Fibroblast of lung (primary cell): ENCODE measurements at regions not wholly inside any gene's neighbourhood (a gene's known extent, or its start where the extent isn't known, plus 50 kb on each side); places are given as distances from the start of the nearest gene placed in this dataset.

ENCODE experiments used
- DNase-seq, 2 donors: peaks; one replicate each; pipeline versions ENCODE4 v3.0.0 to v3.0.0-alpha.2; 2010; ENCODE audit warnings: low read depth in 2 of 2
- H2AFZ ChIP-seq: 2 replicates; pipeline ENCODE4 v1.5.1; 2012; ENCODE audit warnings: low read length, control low read depth, inconsistent platforms
- H3K27ac ChIP-seq: 2 replicates; pipeline ENCODE4 v1.5.1; 2011; ENCODE audit warnings: low read length, control low read depth; ENCODE audit not compliant: insufficient read depth
- H3K27me3 ChIP-seq: 2 replicates; pipeline ENCODE4 v1.5.1; 2011; ENCODE audit warnings: mild to moderate bottlenecking, low read length; ENCODE audit not compliant: control insufficient read depth, insufficient read depth
- H3K36me3 ChIP-seq: 2 replicates; pipeline ENCODE4 v1.5.1; 2011; ENCODE audit warnings: low read length; ENCODE audit not compliant: control insufficient read depth, insufficient read depth
- H3K4me1 ChIP-seq: 2 replicates; pipeline ENCODE4 v1.5.1; 2011; ENCODE audit warnings: low read length; ENCODE audit not compliant: control insufficient read depth, insufficient read depth; ENCODE audit errors: extremely low read depth
- H3K4me2 ChIP-seq: 2 replicates; pipeline ENCODE4 v1.5.1; 2011; ENCODE audit warnings: low read length, control low read depth; ENCODE audit not compliant: insufficient read depth; ENCODE audit errors: extremely low read depth
- H3K4me3 ChIP-seq, 4 experiments: fragments of 200-600 bp in 1 of 4; sonication (generic) in 1 of 4; replicated peaks in 1 of 4; 2 replicates each; pipeline ENCODE4 v1.5.1; 2011 to 2016; ENCODE audit warnings: low read length in 4 of 4, low read depth in 3 of 4, mild to moderate bottlenecking in 3 of 4, control low read depth in 2 of 4, inconsistent platforms in 1 of 4, mixed read lengths in 1 of 4; ENCODE audit not compliant: insufficient read depth in 1 of 4; ENCODE audit errors: control extremely low read depth in 1 of 4
- H3K79me2 ChIP-seq: 2 replicates; pipeline ENCODE4 v1.5.1; 2012; ENCODE audit warnings: mild to moderate bottlenecking, low read length, inconsistent platforms; ENCODE audit not compliant: control insufficient read depth, insufficient read depth
- H3K9ac ChIP-seq: 2 replicates; pipeline ENCODE4 v1.5.1; 2011; ENCODE audit warnings: mild to moderate bottlenecking, low read length, control low read depth; ENCODE audit not compliant: insufficient read depth
- H3K9me3 ChIP-seq: 2 replicates; pipeline ENCODE4 v1.5.1; 2012; ENCODE audit warnings: low read depth, low read length; ENCODE audit not compliant: control insufficient read depth, insufficient read depth
- H4K20me1 ChIP-seq: 2 replicates; pipeline ENCODE4 v1.5.1; 2011; ENCODE audit warnings: low read length; ENCODE audit not compliant: control insufficient read depth, insufficient read depth; ENCODE audit errors: extremely low read depth
- CTCF ChIP-seq, 2 donors: IDR thresholded peaks in 1 of 2; conservative IDR thresholded peaks in 1 of 2; 1 replicate in 1 of 2; 2 replicates in 1 of 2; pipeline ENCODE4 v1.5.1; 2011 to 2012; ENCODE audit warnings: low read length in 2 of 2, control low read depth in 1 of 2, inconsistent platforms in 1 of 2, low read depth in 1 of 2, mild to moderate bottlenecking in 1 of 2
- EZH2 ChIP-seq: IDR thresholded peaks from 2 replicates; pipeline ENCODE4 v1.5.1; 2012; ENCODE audit warnings: low read length, control low read depth, mild to moderate bottlenecking; ENCODE audit errors: missing control alignments

- no peaks in the 10 kb centered on the region for H3K27me3 ChIP-seq
- no peak overlapping the region for H3K4me3 ChIP-seq
- no peak overlapping the region for H3K4me2 ChIP-seq
- H3K4me1 ChIP-seq: no peaks in the 10 kb centered on the region
- TF ChIP-seq EZH2: no peak
- TF ChIP-seq CTCF (conservative IDR thresholded peaks at IDR 0.05 in 1 of 2, IDR thresholded peaks at IDR 0.05 in 1 of 2; ENCODE audit: low read depth in 1 of 2, low read length in 2 of 2): no peak
- H2AFZ ChIP-seq: no peak overlapping the region
- H3K27ac ChIP-seq: no peak overlapping the region
- no peaks in the 10 kb centered on the region for H4K20me1 ChIP-seq
- no peaks in the 10 kb centered on the region for H3K79me2 ChIP-seq
- no peaks in the 10 kb centered on the region for H3K9me3 ChIP-seq
- no peaks in the 10 kb centered on the region for H3K36me3 ChIP-seq
- DNase-seq: no peak
- H3K9ac ChIP-seq: no peak overlapping the region
Measured at GRCh38 chr6:166841216-166841615, 115.1 kb downstream of the RNASET2 start.

- no peaks in the 10 kb centered on the region for H3K79me2 ChIP-seq
- no peaks in the 10 kb centered on the region for H3K36me3 ChIP-seq
- no peak overlapping the region for H3K27ac ChIP-seq
- TF ChIP-seq EZH2: no peak
- no peak for TF ChIP-seq CTCF (conservative IDR thresholded peaks at IDR 0.05 in 1 of 2, IDR thresholded peaks at IDR 0.05 in 1 of 2; ENCODE audit: low read depth in 1 of 2, low read length in 2 of 2)
- DNase-seq: no peak
- no peaks in the 10 kb centered on the region for H3K9me3 ChIP-seq
- no peak overlapping the region for H2AFZ ChIP-seq
- H3K9ac ChIP-seq: no peak overlapping the region
- no peaks in the 10 kb centered on the region for H3K27me3 ChIP-seq
- no peaks in the 10 kb centered on the region for H4K20me1 ChIP-seq
- no peak overlapping the region for H3K4me3 ChIP-seq
- no peaks in the 10 kb centered on the region for H3K4me1 ChIP-seq
- H3K4me2 ChIP-seq: no peak overlapping the region
Measured at GRCh38 chr6:166839569-166839968, 116.8 kb downstream of the RNASET2 start.

GRCh38 chr6:166838987-166839386 is 117.4 kb downstream of the RNASET2 start:
- H3K4me1 ChIP-seq: no peaks in the 10 kb centered on the region
- H3K27me3 ChIP-seq: no peaks in the 10 kb centered on the region
- H4K20me1 ChIP-seq: no peaks in the 10 kb centered on the region
- no peak for DNase-seq
- H3K9ac ChIP-seq: no peak overlapping the region
- H3K4me3 ChIP-seq: no peak overlapping the region
- H3K4me2 ChIP-seq: no peak overlapping the region
- no peak overlapping the region for H3K27ac ChIP-seq
- H3K9me3 ChIP-seq: no peaks in the 10 kb centered on the region
- TF ChIP-seq CTCF (conservative IDR thresholded peaks at IDR 0.05 in 1 of 2, IDR thresholded peaks at IDR 0.05 in 1 of 2; ENCODE audit: low read depth in 1 of 2, low read length in 2 of 2): no peak
- H3K36me3 ChIP-seq: no peaks in the 10 kb centered on the region
- no peaks in the 10 kb centered on the region for H3K79me2 ChIP-seq
- no peak overlapping the region for H2AFZ ChIP-seq
